Esophagus squamous epithelium (tissue), 5 donors: ENCODE measurements at regions not wholly inside any gene's neighbourhood (a gene's known extent, or its start where the extent isn't known, plus 50 kb on each side); places are given as distances from the start of the nearest gene placed in this dataset.

Source experiments
- DNase-seq: peaks from one replicate; lab custom pipeline; 2025; lab: John Stamatoyannopoulos, UW
- H3K27ac ChIP-seq, 4 donors: fragments of 200-600 bp; sonication (generic); one replicate each; pipeline ENCODE4 v1.5.1; 2016 to 2019; ENCODE audit warnings: mild to moderate bottlenecking in 1 of 4
- H3K27me3 ChIP-seq, 4 donors: fragments of 200-600 bp; sonication (generic); 1 replicate in 3 of 4; 2 replicates in 1 of 4; pipeline versions ENCODE4 v1.5.1 to v1.6.0; 2017 to 2021; ENCODE audit warnings: antibody characterized with exemption in 1 of 4
- H3K36me3 ChIP-seq, 3 donors: fragments of 200-600 bp; sonication (generic); one replicate each; pipeline ENCODE4 v1.5.1; 2016 to 2019
- H3K4me1 ChIP-seq, 3 donors: fragments of 200-600 bp; sonication (generic); one replicate each; pipeline ENCODE4 v1.5.1; 2017 to 2019
- H3K4me3 ChIP-seq, 4 donors: fragments of 200-600 bp; sonication (generic); 1 replicate in 3 of 4; 2 replicates in 1 of 4; pipeline ENCODE4 v1.5.1; 2016 to 2019; ENCODE audit warnings: mild to moderate bottlenecking in 2 of 4, moderate library complexity in 1 of 4
- H3K9me3 ChIP-seq, 3 donors: fragments of 200-600 bp; sonication (generic); one replicate each; pipeline ENCODE4 v1.5.1; 2016 to 2019
- CTCF ChIP-seq, 6 experiments: fragments of 450-650 bp in 4 of 6; fragments of 200-600 bp in 2 of 6; sonication (generic) in 2 of 6; IDR thresholded peaks; one replicate each; pipeline ENCODE4 v1.5.1; 2016 to 2019; ENCODE audit warnings: antibody characterized with exemption in 6 of 6, mild to moderate bottlenecking in 4 of 6, moderate library complexity in 4 of 6
- POLR2A ChIP-seq, 4 donors: fragments of 450-650 bp; IDR thresholded peaks; one replicate each; pipeline ENCODE4 v1.6.1; 2017; ENCODE audit warnings: antibody characterized with exemption in 4 of 4, mild to moderate bottlenecking in 4 of 4, moderate library complexity in 3 of 4
- WGBS, 2 donors: methylation state at CpG; one replicate each; pipeline ENCODE4 v1.1.5; 2018; 5-methylcytosine and 5-hydroxymethylcytosine counted together
- intact Hi-C: fragments of 100-400 bp; cut with DNase I; formaldehyde crosslinking; loops from one replicate; pipeline ENCODE4 v1.15.0; 2022
- donor health status: DM: yes; HTN: yes; CAD: no.

- no peak for TF ChIP-seq POLR2A (IDR thresholded peaks at IDR 0.05)
- no peaks in the 10 kb centered on the region for H3K27me3 ChIP-seq
- intact Hi-C loops = no loop called here
- no peak for DNase-seq
- no peaks in the 10 kb centered on the region for H3K36me3 ChIP-seq
- no peaks in the 10 kb centered on the region for H3K9me3 ChIP-seq
- H3K4me3 ChIP-seq = no peak overlapping the region
- H3K27ac ChIP-seq = no peak overlapping the region
- H3K4me1 ChIP-seq = no peaks in the 10 kb centered on the region
- 36 to 38% methylated on average over 5 to 6 of the region's 6 CpGs for WGBS, 2 donors
Measured at GRCh38 chr4:10253765-10254164, 137.2 kb upstream of the WDR1 start.

GRCh38 chr4:10245751-10246150 lies 129.2 kb upstream of the WDR1 start:
- no peaks in the 10 kb centered on the region for H3K4me1 ChIP-seq
- TF ChIP-seq POLR2A (IDR thresholded peaks at IDR 0.05) (no peak), CTCF (IDR thresholded peaks at IDR 0.05) (no peak)
- H3K4me3 ChIP-seq = no peak overlapping the region
- H3K36me3 ChIP-seq = no peaks in the 10 kb centered on the region
- DNase-seq = no peak
- H3K27ac ChIP-seq = no peak overlapping the region
- 74 to 78% methylated on average over 7 of the region's 7 CpGs for WGBS, 2 donors
- no peaks in the 10 kb centered on the region for H3K9me3 ChIP-seq
- intact Hi-C loops = no loop called here
- H3K27me3 ChIP-seq = no peaks in the 10 kb centered on the region

GRCh38 chr4:10243856-10244255 lies 127.3 kb upstream of the WDR1 start:
- 68 to 100% methylated on average over 2 of the region's 2 CpGs for WGBS, 2 donors
- no peaks in the 10 kb centered on the region for H3K4me1 ChIP-seq
- no peaks in the 10 kb centered on the region for H3K9me3 ChIP-seq
- no peaks in the 10 kb centered on the region for H3K27me3 ChIP-seq
- H3K36me3 ChIP-seq = no peaks in the 10 kb centered on the region
- no peak overlapping the region for H3K27ac ChIP-seq
- TF ChIP-seq CTCF (IDR thresholded peaks at IDR 0.05) (no peak), POLR2A (IDR thresholded peaks at IDR 0.05) (no peak)
- intact Hi-C loops = no loop called here
- no peak overlapping the region for H3K4me3 ChIP-seq
- no peak for DNase-seq

GRCh38 chr4:10240691-10241090 lies 124.1 kb upstream of the WDR1 start:
- no peak for TF ChIP-seq CTCF (IDR thresholded peaks at IDR 0.05)
- no peak for TF ChIP-seq POLR2A (IDR thresholded peaks at IDR 0.05)
- Histone ChIP-seq H3K27me3 (no peaks in the 10 kb centered on the region), H3K9me3 (no peaks in the 10 kb centered on the region), H3K4me3 (no peak overlapping the region), H3K4me1 (no peaks in the 10 kb centered on the region), H3K36me3 (no peaks in the 10 kb centered on the region), H3K27ac (no peak overlapping the region)
- 27 to 71% methylated on average over 1 of the region's 1 CpG for WGBS, 2 donors
- no peak for DNase-seq
- intact Hi-C loops = no loop called here

- Histone ChIP-seq H3K4me3 (no peak overlapping the region), H3K27me3 (no peaks in the 10 kb centered on the region), H3K27ac (no peak overlapping the region), H3K9me3 (no peaks in the 10 kb centered on the region), H3K4me1 (no peaks in the 10 kb centered on the region), H3K36me3 (no peaks in the 10 kb centered on the region)
- intact Hi-C loops = no loop called here
- TF ChIP-seq POLR2A (IDR thresholded peaks at IDR 0.05) = no peak
- TF ChIP-seq CTCF (IDR thresholded peaks at IDR 0.05) = no peak
- DNase-seq = no peak
- WGBS, 2 donors = 67 to 68% methylated on average over 7 of the region's 7 CpGs
Measured at GRCh38 chr4:10239982-10240654, 123.5 kb upstream of the WDR1 start.

GRCh38 chr4:10237131-10237530 lies 120.5 kb upstream of the WDR1 start:
- Histone ChIP-seq H3K9me3 (no peaks in the 10 kb centered on the region), H3K36me3 (no peaks in the 10 kb centered on the region), H3K4me3 (no peak overlapping the region), H3K27me3 (no peaks in the 10 kb centered on the region), H3K27ac (no peak overlapping the region), H3K4me1 (no peaks in the 10 kb centered on the region)
- WGBS, 2 donors = 50 to 75% methylated on average over 1 of the region's 1 CpG
- no peak for DNase-seq
- intact Hi-C loops = no loop called here
- TF ChIP-seq CTCF (IDR thresholded peaks at IDR 0.05) (no peak), POLR2A (IDR thresholded peaks at IDR 0.05) (no peak)
